Right ventricle myocardium superior (tissue), 1 donor: ENCODE measurements at regions not wholly inside any gene's neighbourhood (a gene's known extent, or its start where the extent isn't known, plus 50 kb on each side); places are given as distances from the start of the nearest gene placed in this dataset.
"Not testable (repeated sequence)": the region's sequence is repeated elsewhere in the genome, so short reads cannot be mapped to it uniquely, and the experiment has no call there.

Source experiments
- ATAC-seq: fragments of 200-7000 bp; cut with Tn5 transposase; one replicate; pipeline ENCODE4 v1.9.1; 2020; ENCODE audit warnings: mild to moderate bottlenecking; ENCODE audit not compliant: poor library complexity
- DNase-seq: peaks from one replicate; pipeline ENCODE4 v3.0.0-alpha.2; 2020
- intact Hi-C: fragments of 100-400 bp; cut with DNase I; formaldehyde crosslinking; loops from one replicate; pipeline ENCODE4 v1.11.2; 2022
- donor health status: DM: no; HTN: yes; CAD: no; lungs with severe emphysema.

DNA sequence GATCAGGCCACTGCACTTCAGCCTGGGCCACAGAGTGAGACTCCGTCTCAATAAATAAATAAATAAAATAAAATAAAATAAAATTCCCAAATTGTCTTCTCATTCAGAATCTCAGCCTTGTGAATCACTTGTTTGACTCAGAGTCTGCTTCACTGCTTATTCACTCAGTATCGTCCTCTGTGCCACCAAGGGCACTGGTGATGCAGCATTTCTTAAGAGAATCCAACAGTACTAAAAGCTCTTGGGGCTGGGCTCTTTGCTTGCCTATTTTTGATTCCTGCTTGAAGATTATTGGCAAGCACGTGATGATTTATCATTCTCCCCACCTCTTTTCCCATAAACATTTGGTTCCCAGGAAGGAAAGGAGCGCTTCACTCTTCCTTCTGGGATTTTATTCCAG lies 54.8 kb upstream of the HMGB1 start:
- no peak for ATAC-seq

GRCh38 chr13:30523211-30523610 lies 57.5 kb upstream of the HMGB1 start:
- ATAC-seq: no peak
- intact Hi-C loops: no loop called here
- DNase-seq: no peak

More for the DNA sequence above, 54.8 kb upstream of the HMGB1 start:
- intact Hi-C loops: no loop called here
- DNase-seq: no peak

- intact Hi-C loops, ATAC-seq, DNase-seq: not testable (repeated sequence)
Observed at GRCh38 chr13:30523817-30524216, 58.1 kb upstream of the HMGB1 start.

GRCh38 chr13:30525212-30525611 lies 59.5 kb upstream of the HMGB1 start:
- intact Hi-C loops, ATAC-seq, DNase-seq: not testable (repeated sequence)

DNA sequence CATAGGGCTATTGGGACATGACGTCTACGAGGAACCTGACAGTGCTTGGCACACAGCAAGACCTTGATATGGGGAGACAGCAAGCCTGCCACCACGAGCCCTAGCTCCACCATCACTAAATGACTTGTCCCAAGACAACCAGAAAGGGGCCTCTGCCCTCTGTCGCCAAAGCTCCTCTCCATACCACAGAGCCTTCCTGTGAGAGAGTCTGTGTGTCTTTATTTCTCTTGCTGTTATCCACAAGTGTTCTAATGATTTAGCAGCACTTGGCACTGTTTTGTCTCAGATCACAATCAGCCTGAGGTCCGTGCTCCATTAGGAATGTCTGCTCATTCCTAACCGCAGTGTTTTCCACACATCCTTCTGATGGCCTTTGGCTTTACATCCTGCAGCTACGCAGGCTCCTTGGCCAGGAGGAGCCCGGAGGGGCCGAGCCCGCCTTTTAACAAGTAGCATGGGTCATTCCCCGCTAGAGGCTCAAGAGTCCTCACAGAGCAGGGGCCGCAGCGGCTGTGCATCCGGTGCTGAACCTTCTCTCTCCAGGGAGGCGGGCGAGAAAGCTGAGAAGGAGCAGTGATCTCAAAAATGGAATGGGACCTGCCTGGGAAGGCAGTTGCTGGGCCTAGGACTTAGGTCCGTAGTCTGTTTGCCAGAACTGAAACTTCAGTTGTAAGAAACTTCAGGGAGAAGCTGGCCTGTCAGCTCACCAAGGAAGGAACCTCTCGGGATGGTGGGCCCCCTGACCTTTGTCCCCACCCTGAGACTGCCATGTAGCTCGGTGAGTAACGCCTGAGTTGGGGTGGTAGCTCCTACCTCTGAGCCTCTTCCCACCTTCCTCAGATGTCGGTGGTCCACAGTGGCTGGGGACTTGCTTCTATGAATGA lies 61.1 kb upstream of the HMGB1 start:
- intact Hi-C loops: no loop called here
- DNase-seq (no peak), ATAC-seq (no peak)

DNA sequence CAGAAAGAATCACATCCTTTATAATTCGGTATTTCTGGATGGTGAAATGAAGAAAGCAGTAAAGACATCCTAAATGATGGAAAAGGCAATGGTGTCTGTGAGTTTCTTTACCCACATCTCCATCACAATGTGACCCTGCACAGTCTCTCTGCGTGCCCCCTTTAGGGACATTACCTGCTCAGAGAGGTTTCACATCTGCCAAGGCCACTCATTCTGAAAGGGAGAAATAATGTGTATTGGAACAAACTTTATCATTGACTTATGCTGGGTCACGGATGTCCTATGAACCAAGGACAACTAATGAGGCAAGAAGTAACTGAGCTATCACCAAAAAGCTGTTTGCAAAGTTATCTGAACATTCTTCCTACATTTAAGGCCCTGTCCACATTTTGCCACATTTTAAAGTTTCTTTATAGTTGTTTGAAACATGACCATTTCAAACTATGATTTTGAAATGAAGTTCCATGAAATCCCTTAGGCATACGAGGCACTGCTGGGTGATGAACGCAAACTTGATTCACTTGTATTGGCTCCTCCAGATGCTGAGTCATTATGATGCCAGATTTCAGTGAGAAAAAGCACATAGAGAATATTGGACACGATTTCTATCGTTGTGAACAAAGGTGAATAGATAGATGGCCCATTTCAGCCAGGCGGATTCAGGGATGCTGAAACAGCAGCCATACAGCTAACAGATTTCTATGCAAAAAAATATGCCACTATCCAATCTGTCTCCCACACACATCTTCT lies 63.5 kb upstream of the HMGB1 start:
- DNase-seq (no peak), ATAC-seq (no peak)
- intact Hi-C loops: no loop called here

- intact Hi-C loops: no loop called here
- ATAC-seq (no peak), DNase-seq (no peak)
Observed at GRCh38 chr13:30535046-30535445, 69.3 kb upstream of the HMGB1 start.

- DNase-seq (no peak), ATAC-seq (no peak)
- intact Hi-C loops: no loop called here
Observed at GRCh38 chr13:30545320-30545719, 72.4 kb upstream of the USPL1 start.

GRCh38 chr13:30548046-30548445 lies 69.7 kb upstream of the USPL1 start:
- intact Hi-C loops, ATAC-seq, DNase-seq: not testable (repeated sequence)

- intact Hi-C loops: no loop called here
- DNase-seq: no peak
- ATAC-seq: peak; percentile 59
Observed at GRCh38 chr13:30551189-30551588, 66.5 kb upstream of the USPL1 start.

- intact Hi-C loops: no loop called here
- ATAC-seq (no peak), DNase-seq (no peak)
Observed at GRCh38 chr13:30552567-30552966, 65.2 kb upstream of the USPL1 start.

GRCh38 chr13:30559274-30559673 lies 58.4 kb upstream of the USPL1 start:
- intact Hi-C loops: no loop called here
- no peak for ATAC-seq
- DNase-seq: no peak

DNA sequence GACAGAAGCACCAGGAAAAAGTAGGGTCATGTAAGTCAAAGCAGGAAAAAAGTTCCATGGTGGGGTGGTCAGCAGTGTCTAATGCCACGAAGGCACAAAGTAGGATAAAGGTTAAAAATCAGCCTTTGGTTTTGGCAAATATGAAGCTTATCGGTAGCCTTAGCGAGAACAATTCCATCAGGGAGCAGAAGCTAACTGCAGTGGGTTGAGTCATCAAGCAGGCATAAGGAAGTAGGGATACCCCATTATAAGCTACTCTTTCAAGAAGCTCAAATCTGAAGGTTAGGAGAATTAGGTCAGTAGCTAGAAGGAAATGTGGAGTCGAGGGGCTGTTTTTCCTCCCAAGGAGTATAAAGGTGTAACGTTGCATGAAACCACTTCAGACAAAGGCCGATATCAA lies 57.5 kb upstream of the USPL1 start:
- ATAC-seq (no peak), DNase-seq (no peak)
- intact Hi-C loops: no loop called here

DNA sequence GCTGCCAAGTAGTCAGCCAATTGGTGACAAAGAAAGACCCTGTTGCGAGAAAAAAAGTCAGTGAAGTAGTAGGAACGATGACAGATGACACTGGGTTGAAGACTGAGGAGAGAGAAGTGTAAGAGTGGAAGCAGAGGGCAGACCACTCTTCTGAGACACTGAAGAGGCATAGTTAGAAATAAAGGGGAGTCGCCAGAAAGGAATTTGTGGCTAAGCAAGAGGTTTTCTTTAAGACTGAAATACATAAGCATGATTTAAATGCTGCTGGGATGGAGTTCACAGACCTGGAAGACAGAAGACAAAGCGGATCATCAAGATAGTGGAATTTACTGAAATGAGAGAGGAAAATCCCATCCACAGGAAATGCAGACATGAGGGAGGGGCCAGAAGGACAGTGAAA lies 56.2 kb upstream of the USPL1 start:
- intact Hi-C loops: no loop called here
- ATAC-seq (no peak), DNase-seq (no peak)

DNA sequence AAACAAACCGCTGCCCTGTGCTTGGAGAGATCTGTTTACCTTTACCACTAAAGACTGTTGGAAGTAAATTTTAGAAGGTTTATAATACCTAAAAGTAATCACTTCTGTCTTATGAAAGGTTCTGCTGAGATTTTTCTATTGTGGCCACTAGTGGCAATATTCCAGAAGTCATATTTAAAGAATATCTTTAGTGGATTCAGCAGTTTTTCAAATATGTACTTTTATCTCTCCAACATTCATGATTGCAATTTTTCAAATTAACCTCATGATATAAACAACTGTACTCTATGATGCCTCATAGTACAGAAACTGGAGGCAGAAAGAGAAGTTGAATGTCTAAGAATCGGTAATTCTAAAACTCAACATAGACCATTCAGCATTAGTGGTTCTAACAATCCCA lies 53.2 kb upstream of the USPL1 start:
- ATAC-seq (no peak), DNase-seq (no peak)
- intact Hi-C loops: no loop called here

DNA sequence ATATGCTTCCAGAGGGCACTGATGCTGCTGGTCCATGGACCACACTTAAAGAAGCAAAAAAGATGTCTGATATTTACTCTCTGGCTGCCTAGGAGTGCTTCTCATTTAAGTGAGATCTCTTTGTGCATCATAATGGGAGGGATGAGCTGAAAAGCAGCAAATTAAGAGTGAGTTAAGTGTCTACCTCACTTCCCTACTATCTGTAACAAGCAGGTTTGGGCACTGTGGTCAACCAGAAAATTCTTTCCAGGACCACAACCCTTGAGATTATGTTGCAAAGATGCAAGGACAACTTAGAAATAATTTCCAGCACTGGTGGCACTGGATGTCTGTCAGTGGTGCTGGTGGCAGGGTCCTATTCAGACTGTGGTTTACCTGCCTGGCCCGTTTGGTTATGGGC lies 52.1 kb upstream of the USPL1 start:
- DNase-seq: no peak
- ATAC-seq: no peak
- intact Hi-C loops: no loop called here

GRCh38 chr13:30567072-30567471 lies 50.6 kb upstream of the USPL1 start:
- intact Hi-C loops: no loop called here
- DNase-seq (no peak), ATAC-seq (no peak)
